ENCODE measurements at regions not wholly inside any gene's neighbourhood (a gene's known extent, or its start where the extent isn't known, plus 50 kb on each side); places are given as distances from the start of the nearest gene placed in this dataset.

DNA sequence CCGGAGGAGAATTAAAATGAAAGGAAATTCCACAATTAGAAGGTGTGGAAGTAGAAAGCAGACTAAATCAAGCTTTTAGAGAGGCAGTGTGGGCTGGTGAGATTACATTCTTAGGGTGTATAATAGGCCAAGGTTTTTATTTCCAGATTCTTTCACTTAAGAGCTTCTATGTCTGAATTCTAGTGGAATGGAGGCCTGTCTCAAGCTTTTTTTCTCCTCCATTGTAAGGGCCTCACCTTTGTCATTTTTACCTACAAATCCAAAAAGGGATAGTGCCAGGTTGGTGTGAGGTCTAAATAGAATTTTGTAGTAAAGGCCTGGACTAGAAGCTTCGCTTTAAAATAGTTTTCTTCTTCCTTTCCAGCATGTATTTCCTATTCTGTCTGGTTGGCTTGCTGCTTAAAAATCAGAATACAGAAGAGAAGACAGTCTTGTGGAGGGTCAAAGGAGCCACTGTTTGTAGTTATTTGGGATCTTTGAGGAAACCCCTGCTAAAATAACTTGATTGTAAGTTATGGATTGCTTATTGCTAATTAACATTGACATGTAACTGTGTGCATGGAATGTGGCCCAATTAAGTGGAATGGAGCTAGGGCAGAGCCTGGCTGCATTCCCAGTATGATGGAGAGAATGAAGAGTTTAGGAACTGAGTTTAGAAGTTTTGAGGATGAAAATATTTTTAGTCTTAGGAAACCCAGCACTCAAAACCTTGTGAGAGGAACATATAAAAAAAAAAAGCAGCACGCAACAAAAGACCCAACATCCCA, 162.5 kb upstream of the B3GALT2 start:
- Histone ChIP-seq H3K27me3 (ENCODE audit: control insufficient read depth in 2 of 2, insufficient read depth in 1 of 2, low read length in 1 of 2) (no peaks in the 10 kb centered on the region), H3K4me1 (ENCODE audit: control insufficient read depth in 2 of 2, insufficient read depth in 2 of 2, low read length in 2 of 2) (no peaks in the 10 kb centered on the region), H3K27ac (ENCODE audit: low read depth in 1 of 2, low read length in 1 of 2) (no peak overlapping the region), H3K4me3 (ENCODE audit: low read length in 2 of 2) (no peak overlapping the region), H3K9me3 (ENCODE audit: control insufficient read depth in 2 of 2, insufficient read depth in 1 of 2, low read length in 1 of 2) (no peaks in the 10 kb centered on the region), H3K36me3 (ENCODE audit: control insufficient read depth in 2 of 2, insufficient read depth in 2 of 2, low read length in 1 of 2) (no peaks in the 10 kb centered on the region)
- DNase-seq (ENCODE audit: low read depth in 6 of 9, low spot score in 9 of 9), result no peak
- WGBS, result 87% methylated on average over 3 of the region's 3 CpGs

DNA sequence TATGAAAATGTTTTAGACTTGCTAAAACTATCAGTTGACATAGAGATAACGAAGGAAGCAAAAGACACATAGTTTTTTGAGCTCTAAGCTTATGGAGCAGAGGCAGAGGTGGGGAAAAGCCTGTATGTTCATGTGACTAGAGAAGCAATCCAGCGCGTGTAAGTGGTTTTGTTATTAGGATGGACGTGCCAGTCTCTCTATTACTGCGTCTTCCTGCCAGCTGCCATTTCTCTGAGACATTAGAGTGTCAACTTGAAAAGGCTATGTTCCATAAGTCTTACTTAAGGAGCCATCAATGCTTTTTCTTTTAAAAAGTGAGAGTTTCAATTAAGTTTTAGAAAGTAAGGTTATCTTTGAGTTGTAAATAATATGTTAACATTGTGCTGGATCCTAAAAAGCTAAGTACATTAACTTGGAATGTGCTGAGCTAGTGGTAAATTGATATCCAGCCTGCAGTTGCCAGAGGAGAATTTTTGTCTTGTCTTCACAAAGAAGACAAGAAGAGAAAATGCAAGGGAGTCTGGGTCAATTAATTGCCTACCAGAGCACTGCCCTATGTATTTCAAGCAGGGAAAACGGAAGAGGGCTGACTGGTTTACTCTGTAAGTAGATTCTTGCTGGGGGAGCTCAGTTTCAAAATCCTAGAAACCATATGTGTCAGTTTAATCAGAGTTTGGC, 161.8 kb upstream of the B3GALT2 start:
- no peak for DNase-seq (ENCODE audit: low read depth in 6 of 9, low spot score in 9 of 9)
- Histone ChIP-seq H3K4me1 (ENCODE audit: control insufficient read depth in 2 of 2, insufficient read depth in 2 of 2, low read length in 2 of 2) (no peaks in the 10 kb centered on the region), H3K27me3 (ENCODE audit: control insufficient read depth in 2 of 2, insufficient read depth in 1 of 2, low read length in 1 of 2) (no peaks in the 10 kb centered on the region), H3K27ac (ENCODE audit: low read depth in 1 of 2, low read length in 1 of 2) (no peak overlapping the region), H3K36me3 (ENCODE audit: control insufficient read depth in 2 of 2, insufficient read depth in 2 of 2, low read length in 1 of 2) (no peaks in the 10 kb centered on the region), H3K9me3 (ENCODE audit: control insufficient read depth in 2 of 2, insufficient read depth in 1 of 2, low read length in 1 of 2) (no peaks in the 10 kb centered on the region), H3K4me3 (ENCODE audit: low read length in 2 of 2) (no peak overlapping the region)
- WGBS, result 92% methylated on average over 6 of the region's 6 CpGs

DNA sequence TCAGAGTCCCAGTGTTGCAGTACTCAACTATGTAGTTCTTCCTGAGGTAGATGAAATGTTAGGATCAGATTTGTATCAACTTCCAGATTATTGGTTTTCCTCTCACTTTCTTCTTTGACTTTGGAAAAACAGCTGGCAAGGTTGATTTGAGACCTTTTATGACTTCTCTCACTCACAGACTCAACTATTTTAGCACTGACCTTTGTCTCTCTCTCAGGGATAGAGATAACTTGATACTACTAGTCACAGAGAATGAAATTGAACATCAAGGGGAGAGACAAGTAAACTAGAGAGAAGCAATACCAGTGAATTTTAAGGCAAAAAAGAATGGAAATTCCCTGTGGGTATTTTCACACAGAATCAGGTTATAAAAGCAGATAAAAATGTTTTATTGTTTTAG, 159.7 kb upstream of the B3GALT2 start:
- Histone ChIP-seq H3K4me1 (ENCODE audit: control insufficient read depth in 2 of 2, insufficient read depth in 2 of 2, low read length in 2 of 2) (no peaks in the 10 kb centered on the region), H3K9me3 (ENCODE audit: control insufficient read depth in 2 of 2, insufficient read depth in 1 of 2, low read length in 1 of 2) (no peaks in the 10 kb centered on the region), H3K36me3 (ENCODE audit: control insufficient read depth in 2 of 2, insufficient read depth in 2 of 2, low read length in 1 of 2) (no peaks in the 10 kb centered on the region), H3K4me3 (ENCODE audit: low read length in 2 of 2) (no peak overlapping the region), H3K27me3 (ENCODE audit: control insufficient read depth in 2 of 2, insufficient read depth in 1 of 2, low read length in 1 of 2) (no peaks in the 10 kb centered on the region), H3K27ac (ENCODE audit: low read depth in 1 of 2, low read length in 1 of 2) (no peak overlapping the region)
- no peak for DNase-seq (ENCODE audit: low read depth in 6 of 9, low spot score in 9 of 9)

DNA sequence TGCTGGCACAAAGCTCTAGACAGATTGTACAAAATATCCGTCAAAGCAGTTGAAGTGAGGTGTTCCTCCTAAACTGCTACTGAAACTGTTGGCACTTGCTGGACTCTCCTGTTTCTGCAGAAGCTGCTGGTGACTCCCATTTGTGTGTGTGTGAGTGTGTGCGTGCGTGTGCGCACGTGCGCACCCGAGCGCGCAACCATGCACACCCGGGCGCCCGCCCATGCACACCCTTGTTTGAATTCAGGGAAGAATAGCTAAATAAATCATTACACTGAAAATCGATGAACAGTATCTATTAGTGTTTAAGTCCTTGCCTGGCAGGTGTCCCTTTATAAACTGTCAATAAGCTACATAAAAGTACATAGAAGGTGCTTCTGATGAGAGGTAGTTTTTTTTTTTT, 156.4 kb upstream of the B3GALT2 start:
- Histone ChIP-seq H3K4me3 (ENCODE audit: low read length in 2 of 2) (no peak overlapping the region), H3K9me3 (ENCODE audit: control insufficient read depth in 2 of 2, insufficient read depth in 1 of 2, low read length in 1 of 2) (no peaks in the 10 kb centered on the region), H3K4me1 (ENCODE audit: control insufficient read depth in 2 of 2, insufficient read depth in 2 of 2, low read length in 2 of 2) (no peaks in the 10 kb centered on the region), H3K27me3 (ENCODE audit: control insufficient read depth in 2 of 2, insufficient read depth in 1 of 2, low read length in 1 of 2) (no peaks in the 10 kb centered on the region), H3K27ac (ENCODE audit: low read depth in 1 of 2, low read length in 1 of 2) (no peak overlapping the region), H3K36me3 (ENCODE audit: control insufficient read depth in 2 of 2, insufficient read depth in 2 of 2, low read length in 1 of 2) (no peaks in the 10 kb centered on the region)
- WGBS, result 98% methylated on average over 13 of the region's 13 CpGs
- no peak for DNase-seq (ENCODE audit: low read depth in 6 of 9, low spot score in 9 of 9)

DNA sequence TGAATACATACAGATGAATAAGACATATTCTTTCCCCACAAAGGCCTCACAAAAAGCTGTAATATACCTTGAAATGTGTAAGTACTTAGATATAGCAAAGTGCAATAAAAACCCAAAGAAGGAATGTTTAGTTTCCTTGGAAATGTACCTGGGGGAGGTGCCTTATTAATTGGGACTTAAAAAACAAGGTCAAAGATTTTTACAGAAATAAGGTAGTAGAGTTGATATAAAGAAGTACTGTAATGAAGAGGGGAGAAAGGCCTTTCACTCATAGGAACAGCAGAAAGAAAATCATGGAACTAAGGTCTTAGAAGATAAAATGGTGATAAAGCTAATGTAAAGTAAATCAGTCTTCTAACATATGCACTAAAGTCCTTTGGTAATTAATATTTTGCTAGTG, 153.9 kb upstream of the B3GALT2 start:
- no peaks in the 10 kb centered on the region for H3K9me3 ChIP-seq (ENCODE audit: control insufficient read depth in 2 of 2, insufficient read depth in 1 of 2, low read length in 1 of 2)

DNA sequence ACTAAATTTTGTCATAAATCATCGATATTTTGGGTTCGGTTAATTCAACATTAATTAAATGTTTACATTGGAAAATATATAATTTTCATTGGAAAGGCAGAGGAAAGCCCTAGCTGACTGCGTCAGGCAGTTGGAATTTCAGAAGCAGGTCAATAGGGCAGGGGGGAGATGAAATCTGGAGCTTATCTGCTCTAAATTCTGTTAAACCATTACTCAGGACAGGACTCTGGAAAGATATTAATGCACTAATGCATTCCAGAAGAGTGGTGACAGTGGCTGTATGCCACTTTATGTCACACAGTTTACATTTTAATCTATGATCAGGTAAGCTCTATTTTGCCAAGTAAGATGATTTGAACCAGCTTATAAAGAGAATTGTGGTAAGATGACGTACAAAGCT, 153.0 kb upstream of the B3GALT2 start:
- Histone ChIP-seq H3K4me3 (ENCODE audit: low read length in 2 of 2) (no peak overlapping the region), H3K4me1 (ENCODE audit: control insufficient read depth in 2 of 2, insufficient read depth in 2 of 2, low read length in 2 of 2) (no peaks in the 10 kb centered on the region), H3K27ac (ENCODE audit: low read depth in 1 of 2, low read length in 1 of 2) (no peak overlapping the region), H3K27me3 (ENCODE audit: control insufficient read depth in 2 of 2, insufficient read depth in 1 of 2, low read length in 1 of 2) (no peaks in the 10 kb centered on the region), H3K36me3 (ENCODE audit: control insufficient read depth in 2 of 2, insufficient read depth in 2 of 2, low read length in 1 of 2) (no peaks in the 10 kb centered on the region), H3K9me3 (ENCODE audit: control insufficient read depth in 2 of 2, insufficient read depth in 1 of 2, low read length in 1 of 2) (no peaks in the 10 kb centered on the region)
- 86% methylated on average over 4 of the region's 4 CpGs for WGBS
- no peak for DNase-seq (ENCODE audit: low read depth in 6 of 9, low spot score in 9 of 9)

More for the DNA sequence above, 153.9 kb upstream of the B3GALT2 start:
- Histone ChIP-seq H3K4me1 (ENCODE audit: control insufficient read depth in 2 of 2, insufficient read depth in 2 of 2, low read length in 2 of 2) (no peaks in the 10 kb centered on the region), H3K4me3 (ENCODE audit: low read length in 2 of 2) (no peak overlapping the region), H3K27me3 (ENCODE audit: control insufficient read depth in 2 of 2, insufficient read depth in 1 of 2, low read length in 1 of 2) (no peaks in the 10 kb centered on the region), H3K36me3 (ENCODE audit: control insufficient read depth in 2 of 2, insufficient read depth in 2 of 2, low read length in 1 of 2) (no peaks in the 10 kb centered on the region), H3K27ac (ENCODE audit: low read depth in 1 of 2, low read length in 1 of 2) (no peak overlapping the region)
- DNase-seq (ENCODE audit: low read depth in 6 of 9, low spot score in 9 of 9), result no peak

DNA sequence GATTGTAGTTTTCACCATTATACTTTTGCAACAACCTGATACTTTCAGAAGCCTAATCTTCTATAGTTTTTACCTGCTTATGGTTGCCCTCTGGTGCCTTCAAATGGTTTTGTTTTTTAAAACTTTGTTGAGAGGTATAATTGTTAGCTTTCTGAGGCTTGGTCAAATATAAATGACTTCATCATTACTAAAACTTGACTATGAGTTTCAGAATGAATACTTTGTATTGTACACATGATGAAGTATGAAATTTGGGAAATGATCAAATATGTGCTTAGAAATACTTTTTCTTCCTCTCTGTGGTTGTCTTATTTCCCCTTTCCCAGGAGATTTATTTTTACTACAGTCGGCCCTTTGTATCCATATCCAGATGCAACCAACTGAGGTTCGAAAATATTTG, 151.8 kb upstream of the B3GALT2 start:
- Histone ChIP-seq H3K4me3 (ENCODE audit: low read length in 2 of 2) (no peak overlapping the region), H3K36me3 (ENCODE audit: control insufficient read depth in 2 of 2, insufficient read depth in 2 of 2, low read length in 1 of 2) (no peaks in the 10 kb centered on the region), H3K9me3 (ENCODE audit: control insufficient read depth in 2 of 2, insufficient read depth in 1 of 2, low read length in 1 of 2) (peaks cover 0 to 4% of the 10 kb centered on the region in 2 donors), H3K4me1 (ENCODE audit: control insufficient read depth in 2 of 2, insufficient read depth in 2 of 2, low read length in 2 of 2) (no peaks in the 10 kb centered on the region), H3K27ac (ENCODE audit: low read depth in 1 of 2, low read length in 1 of 2) (no peak overlapping the region), H3K27me3 (ENCODE audit: control insufficient read depth in 2 of 2, insufficient read depth in 1 of 2, low read length in 1 of 2) (no peaks in the 10 kb centered on the region)
- DNase-seq (ENCODE audit: low read depth in 6 of 9, low spot score in 9 of 9), result no peak
- 63% methylated on average over 2 of the region's 2 CpGs for WGBS

DNA sequence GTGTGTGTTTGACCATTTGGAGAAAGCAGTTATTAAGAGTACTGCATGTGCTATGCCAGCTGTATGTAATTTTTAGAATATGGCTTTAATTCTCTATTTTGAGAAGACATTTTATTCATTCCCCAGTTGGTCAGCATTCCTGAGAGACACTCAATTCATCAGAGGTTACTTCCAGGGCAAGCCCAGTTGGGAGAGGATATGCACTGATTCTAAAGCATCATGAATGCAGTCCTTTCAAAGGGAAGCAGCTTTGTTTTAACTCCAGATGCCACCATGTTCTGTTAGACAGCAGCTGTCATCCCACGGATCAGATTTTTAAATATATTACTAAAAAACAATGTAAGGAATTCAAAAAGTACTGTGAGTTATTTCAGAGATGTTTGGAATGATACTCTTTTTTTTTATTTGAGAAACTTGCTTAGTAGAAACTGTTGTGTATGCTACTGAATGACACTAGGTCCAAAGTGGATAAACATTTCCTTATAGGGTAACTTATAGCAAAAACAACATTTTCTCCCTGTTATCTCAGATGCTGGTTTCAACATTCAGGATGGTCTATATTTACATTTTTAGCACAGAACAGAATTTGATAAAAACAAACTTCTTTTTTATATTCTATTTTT, 149.5 kb upstream of the B3GALT2 start:
- Histone ChIP-seq H3K27ac (ENCODE audit: low read depth in 1 of 2, low read length in 1 of 2) (no peak overlapping the region), H3K27me3 (ENCODE audit: control insufficient read depth in 2 of 2, insufficient read depth in 1 of 2, low read length in 1 of 2) (no peaks in the 10 kb centered on the region), H3K36me3 (ENCODE audit: control insufficient read depth in 2 of 2, insufficient read depth in 2 of 2, low read length in 1 of 2) (no peaks in the 10 kb centered on the region), H3K4me3 (ENCODE audit: low read length in 2 of 2) (no peak overlapping the region), H3K4me1 (ENCODE audit: control insufficient read depth in 2 of 2, insufficient read depth in 2 of 2, low read length in 2 of 2) (no peaks in the 10 kb centered on the region), H3K9me3 (ENCODE audit: control insufficient read depth in 2 of 2, insufficient read depth in 1 of 2, low read length in 1 of 2) (peaks cover 0 to 4% of the 10 kb centered on the region in 2 donors)
- no peak for DNase-seq (ENCODE audit: low read depth in 6 of 9, low spot score in 9 of 9)
- 91% methylated on average over 1 of the region's 1 CpG for WGBS

DNA sequence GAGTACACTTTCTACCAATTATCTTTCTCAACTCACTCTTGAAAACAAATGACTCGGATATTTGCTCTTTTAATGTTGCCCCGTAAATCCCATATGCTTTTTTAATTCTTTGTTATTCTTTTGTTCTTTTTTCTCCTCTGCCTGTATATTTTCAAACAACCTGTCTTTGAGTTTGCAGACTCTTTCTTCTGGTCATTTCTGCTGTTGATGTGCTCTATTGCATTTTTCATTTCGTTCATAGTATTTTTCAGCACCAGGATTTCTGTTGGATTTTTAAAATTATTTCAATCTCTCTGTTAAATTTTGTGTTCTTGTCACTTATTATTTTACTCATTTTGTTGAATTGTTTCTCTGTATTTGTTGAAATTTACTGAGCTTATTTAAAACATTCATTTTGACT, 146.8 kb upstream of the B3GALT2 start:
- DNase-seq (ENCODE audit: low read depth in 6 of 9, low spot score in 9 of 9), result no peak
- Histone ChIP-seq H3K4me1 (ENCODE audit: control insufficient read depth in 2 of 2, insufficient read depth in 2 of 2, low read length in 2 of 2) (no peaks in the 10 kb centered on the region), H3K36me3 (ENCODE audit: control insufficient read depth in 2 of 2, insufficient read depth in 2 of 2, low read length in 1 of 2) (no peaks in the 10 kb centered on the region), H3K27ac (ENCODE audit: low read depth in 1 of 2, low read length in 1 of 2) (no peak overlapping the region), H3K27me3 (ENCODE audit: control insufficient read depth in 2 of 2, insufficient read depth in 1 of 2, low read length in 1 of 2) (no peaks in the 10 kb centered on the region), H3K4me3 (ENCODE audit: low read length in 2 of 2) (no peak overlapping the region), H3K9me3 (ENCODE audit: control insufficient read depth in 2 of 2, insufficient read depth in 1 of 2, low read length in 1 of 2) (peaks cover 0 to 4% of the 10 kb centered on the region in 2 donors)
- 97% methylated on average over 3 of the region's 3 CpGs for WGBS
